ENCODE measurements at regions not wholly inside any gene's neighbourhood (a gene's known extent, or its start where the extent isn't known, plus 50 kb on each side); places are given as distances from the start of the nearest gene placed in this dataset.

- TF ChIP-seq YY1 (IDR thresholded peaks at IDR 0.05; ENCODE audit: extremely low read depth, insufficient replicate concordance, low read depth, low read length) (no peak), CTCF (IDR thresholded peaks at IDR 0.05 in 2 of 3, conservative IDR thresholded peaks at IDR 0.05 in 1 of 3; ENCODE audit: borderline replicate concordance in 1 of 3, insufficient read depth in 1 of 3, low read depth in 2 of 3, low read length in 2 of 3) (no peak), SIN3A (IDR thresholded peaks at IDR 0.05; ENCODE audit: low read depth) (no peak), POLR2A (IDR thresholded peaks at IDR 0.05; ENCODE audit: borderline replicate concordance, extremely low read depth, insufficient read depth, insufficient read length) (no peak)
Observed at GRCh38 chr6:14968056-14968637, 277.7 kb upstream of the JARID2 start.

All from HCT116 (cell line).